Right lobe of liver (tissue), 4 donors: ENCODE measurements at regions not wholly inside any gene's neighbourhood (a gene's known extent, or its start where the extent isn't known, plus 50 kb on each side); places are given as distances from the start of the nearest gene placed in this dataset.

Source experiments
- POLR2A ChIP-seq: fragments of 450-650 bp; IDR thresholded peaks from one replicate; pipeline ENCODE4 v1.6.1; 2017; ENCODE audit warnings: antibody characterized with exemption, mild to moderate bottlenecking
- TF ChIP-seq, protein P1 (sequence below), 4 donors: fragments of 200-600 bp in 3 of 4; fragments of 450-650 bp in 1 of 4; IDR thresholded peaks; one replicate each; pipeline versions ENCODE4 v1.5.1 to v1.8.0; 2016 to 2022; ENCODE audit warnings: antibody characterized with exemption in 4 of 4, mild to moderate bottlenecking in 2 of 4
- donor health status: DM: no; HTN: no; CAD: no.
- donor health status: DM: no; HTN: no; CAD: no.
- donor health status: DM: no; HTN: yes; CAD: no.

DNA sequence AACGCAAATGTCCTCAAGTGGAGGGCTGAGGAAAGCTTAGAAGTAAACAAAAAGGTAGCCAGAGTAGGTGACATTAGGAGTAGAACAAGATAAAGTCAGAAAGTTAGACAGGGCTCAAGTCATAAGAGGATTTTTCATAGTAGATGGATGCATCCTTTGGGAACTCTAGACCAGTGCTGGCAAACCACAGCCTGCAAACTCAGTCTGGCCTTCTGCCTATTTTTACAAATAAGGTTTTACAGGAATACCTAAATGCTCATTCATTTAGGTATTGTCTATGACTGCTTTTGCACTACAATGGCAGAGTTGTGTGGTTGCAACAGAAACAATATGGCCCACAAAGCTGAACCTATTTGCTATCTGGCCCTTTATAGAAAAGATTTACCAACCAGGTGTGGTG, 116.0 kb upstream of the HMHB1 start:
- TF ChIP-seq, protein P1, sequence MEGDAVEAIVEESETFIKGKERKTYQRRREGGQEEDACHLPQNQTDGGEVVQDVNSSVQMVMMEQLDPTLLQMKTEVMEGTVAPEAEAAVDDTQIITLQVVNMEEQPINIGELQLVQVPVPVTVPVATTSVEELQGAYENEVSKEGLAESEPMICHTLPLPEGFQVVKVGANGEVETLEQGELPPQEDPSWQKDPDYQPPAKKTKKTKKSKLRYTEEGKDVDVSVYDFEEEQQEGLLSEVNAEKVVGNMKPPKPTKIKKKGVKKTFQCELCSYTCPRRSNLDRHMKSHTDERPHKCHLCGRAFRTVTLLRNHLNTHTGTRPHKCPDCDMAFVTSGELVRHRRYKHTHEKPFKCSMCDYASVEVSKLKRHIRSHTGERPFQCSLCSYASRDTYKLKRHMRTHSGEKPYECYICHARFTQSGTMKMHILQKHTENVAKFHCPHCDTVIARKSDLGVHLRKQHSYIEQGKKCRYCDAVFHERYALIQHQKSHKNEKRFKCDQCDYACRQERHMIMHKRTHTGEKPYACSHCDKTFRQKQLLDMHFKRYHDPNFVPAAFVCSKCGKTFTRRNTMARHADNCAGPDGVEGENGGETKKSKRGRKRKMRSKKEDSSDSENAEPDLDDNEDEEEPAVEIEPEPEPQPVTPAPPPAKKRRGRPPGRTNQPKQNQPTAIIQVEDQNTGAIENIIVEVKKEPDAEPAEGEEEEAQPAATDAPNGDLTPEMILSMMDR (IDR thresholded peaks at IDR 0.05): no peak
- no peak for TF ChIP-seq POLR2A
